WTC11 (cell line): ENCODE measurements at regions not wholly inside any gene's neighbourhood (a gene's known extent, or its start where the extent isn't known, plus 50 kb on each side); places are given as distances from the start of the nearest gene placed in this dataset.

ENCODE experiments used
- ATAC-seq: fragments of 200-7000 bp; cut with Tn5 transposase; 2 replicates; pipeline ENCODE4 v1.10.0; 2021; ENCODE audit warnings: mild to moderate bottlenecking, moderate library complexity
- CTCF ChIA-PET: fragments of 300-600 bp; sonication (Branson Sonifier 250); formaldehyde crosslinking; loops from one replicate; lab custom pipeline; 2021; ENCODE audit warnings: antibody characterized with exemption; lab: Charles Lee
- POLR2A ChIA-PET: fragments of 350-600 bp; sonication (Branson Sonifier 250); formaldehyde crosslinking; loops from one replicate; lab custom pipeline; 2021; ENCODE audit warnings: antibody characterized with exemption; lab: Charles Lee
- DNase-seq: peaks from one replicate; pipeline ENCODE4 v3.0.0; 2021; ENCODE audit warnings: low spot score
- H3K27ac Mint-ChIP-seq: 2 replicates; pipeline ENCODE4 v1.8.0; 2021; ENCODE audit warnings: mixed read lengths
- H3K27me3 Mint-ChIP-seq: 2 replicates; pipeline ENCODE4 v1.8.0; 2021; ENCODE audit warnings: low read depth, mild to moderate bottlenecking, moderate library complexity, mixed read lengths
- H3K36me3 Mint-ChIP-seq: 2 replicates; pipeline ENCODE4 v1.8.0; 2021; ENCODE audit warnings: mixed read lengths
- H3K4me1 Mint-ChIP-seq: 2 replicates; pipeline ENCODE4 v1.8.0; 2022; ENCODE audit warnings: mixed read lengths
- H3K4me3 Mint-ChIP-seq: 2 replicates; pipeline ENCODE4 v1.8.0; 2021; ENCODE audit warnings: mild to moderate bottlenecking, moderate library complexity, mixed read lengths
- H3K9me3 Mint-ChIP-seq: 2 replicates; pipeline ENCODE4 v1.8.0; 2021; ENCODE audit warnings: mixed read lengths
- ARID4B ChIP-seq: sonication (generic); formaldehyde crosslinking; IDR thresholded peaks from 2 replicates; pipeline ENCODE4 v1.8.0; 2023; ENCODE audit warnings: missing genetic modification reagents, mild to moderate bottlenecking, borderline replicate concordance
- CREB1 ChIP-seq: sonication (generic); formaldehyde crosslinking; IDR thresholded peaks from 2 replicates; pipeline ENCODE4 v1.8.0; 2023; ENCODE audit warnings: mild to moderate bottlenecking, missing genetic modification reagents
- CREM ChIP-seq: sonication (generic); formaldehyde crosslinking; IDR thresholded peaks from 2 replicates; pipeline ENCODE4 v1.8.1; 2022; ENCODE audit warnings: mild to moderate bottlenecking, missing genetic modification reagents, moderate library complexity
- CTCF ChIP-seq: fragments of 200-600 bp; IDR thresholded peaks from 2 replicates; pipeline ENCODE4 v1.8.0; 2022; ENCODE audit warnings: antibody characterized with exemption
- E2F5 ChIP-seq: sonication (generic); formaldehyde crosslinking; IDR thresholded peaks from 2 replicates; pipeline ENCODE4 v1.8.1; 2022; ENCODE audit warnings: mild to moderate bottlenecking, moderate library complexity, missing genetic modification reagents
- ESRRA ChIP-seq: sonication (generic); formaldehyde crosslinking; IDR thresholded peaks from 2 replicates; pipeline ENCODE4 v1.8.1; 2022; ENCODE audit warnings: mild to moderate bottlenecking, missing genetic modification reagents, borderline replicate concordance
- GTF2I ChIP-seq: fragments of 250-450 bp; sonication (Bioruptor Pico); conservative IDR thresholded peaks from 2 replicates; pipeline ENCODE4 v1.4.0; 2021; ENCODE audit warnings: mild to moderate bottlenecking
- JUN ChIP-seq: sonication (generic); formaldehyde crosslinking; IDR thresholded peaks from 2 replicates; pipeline ENCODE4 v1.8.0; 2023; ENCODE audit warnings: mild to moderate bottlenecking, missing genetic modification reagents
- KAT7 ChIP-seq: sonication (generic); formaldehyde crosslinking; IDR thresholded peaks from 2 replicates; pipeline ENCODE4 v1.8.1; 2023; ENCODE audit warnings: missing genetic modification reagents, mild to moderate bottlenecking, borderline replicate concordance
- MXD4 ChIP-seq: fragments of 250-450 bp; sonication (Bioruptor Pico); IDR thresholded peaks from 2 replicates; pipeline ENCODE4 v1.8.0; 2021; ENCODE audit warnings: mild to moderate bottlenecking, moderate library complexity, borderline replicate concordance
- MYBL2 ChIP-seq: sonication (generic); formaldehyde crosslinking; IDR thresholded peaks from 2 replicates; pipeline ENCODE4 v1.8.1; 2023; ENCODE audit warnings: mild to moderate bottlenecking, moderate library complexity, missing genetic modification reagents
- NFATC4 ChIP-seq: fragments of 250-450 bp; sonication (Bioruptor Pico); IDR thresholded peaks from 2 replicates; pipeline ENCODE4 v1.9.0; 2021; ENCODE audit warnings: mild to moderate bottlenecking
- PRRX2 ChIP-seq: fragments of 250-450 bp; sonication (Bioruptor Pico); IDR thresholded peaks from 2 replicates; pipeline ENCODE4 v1.8.0; 2021; ENCODE audit warnings: mild to moderate bottlenecking
- RORB ChIP-seq: fragments of 250-450 bp; sonication (Bioruptor Pico); IDR thresholded peaks from 2 replicates; pipeline ENCODE4 v1.9.0; 2021; ENCODE audit warnings: mild to moderate bottlenecking
- SOX15 ChIP-seq: fragments of 250-450 bp; sonication (Bioruptor Pico); IDR thresholded peaks from 2 replicates; pipeline ENCODE4 v1.9.0; 2021; ENCODE audit warnings: mild to moderate bottlenecking
- SP1 ChIP-seq: sonication (generic); formaldehyde crosslinking; conservative IDR thresholded peaks from 2 replicates; pipeline ENCODE4 v1.8.1; 2022; ENCODE audit warnings: missing genetic modification reagents
- TCF7 ChIP-seq: sonication (generic); formaldehyde crosslinking; IDR thresholded peaks from 2 replicates; pipeline ENCODE4 v1.8.0; 2022; ENCODE audit warnings: mild to moderate bottlenecking, low read depth, missing genetic modification reagents, moderate library complexity
- TEAD4 ChIP-seq: sonication (generic); formaldehyde crosslinking; IDR thresholded peaks from 2 replicates; pipeline ENCODE4 v1.8.0; 2022; ENCODE audit warnings: mild to moderate bottlenecking, missing genetic modification reagents
- USF1 ChIP-seq: sonication (generic); formaldehyde crosslinking; IDR thresholded peaks from 2 replicates; pipeline ENCODE4 v1.8.0; 2022; ENCODE audit warnings: mild to moderate bottlenecking, missing genetic modification reagents
- USF2 ChIP-seq: sonication (generic); formaldehyde crosslinking; IDR thresholded peaks from 2 replicates; pipeline ENCODE4 v1.8.1; 2023; ENCODE audit warnings: mild to moderate bottlenecking, missing genetic modification reagents, moderate library complexity
- ZNF121 ChIP-seq: sonication (generic); formaldehyde crosslinking; IDR thresholded peaks from 2 replicates; pipeline ENCODE4 v1.8.0; 2023; ENCODE audit warnings: missing genetic modification reagents
- ZNF416 ChIP-seq: fragments of 250-450 bp; sonication (Bioruptor Pico); IDR thresholded peaks from 2 replicates; pipeline ENCODE4 v1.9.0; 2021; ENCODE audit warnings: mild to moderate bottlenecking, inconsistent platforms
- TF ChIP-seq, protein P1 (sequence below): sonication (generic); formaldehyde crosslinking; IDR thresholded peaks from 2 replicates; pipeline ENCODE4 v1.8.1; 2022; ENCODE audit warnings: missing genetic modification reagents, borderline replicate concordance
- TF ChIP-seq, protein P2 (sequence below): fragments of 250-450 bp; sonication (Bioruptor Pico); conservative IDR thresholded peaks from 2 replicates; pipeline ENCODE4 v1.9.0; 2021; ENCODE audit warnings: mild to moderate bottlenecking

DNA sequence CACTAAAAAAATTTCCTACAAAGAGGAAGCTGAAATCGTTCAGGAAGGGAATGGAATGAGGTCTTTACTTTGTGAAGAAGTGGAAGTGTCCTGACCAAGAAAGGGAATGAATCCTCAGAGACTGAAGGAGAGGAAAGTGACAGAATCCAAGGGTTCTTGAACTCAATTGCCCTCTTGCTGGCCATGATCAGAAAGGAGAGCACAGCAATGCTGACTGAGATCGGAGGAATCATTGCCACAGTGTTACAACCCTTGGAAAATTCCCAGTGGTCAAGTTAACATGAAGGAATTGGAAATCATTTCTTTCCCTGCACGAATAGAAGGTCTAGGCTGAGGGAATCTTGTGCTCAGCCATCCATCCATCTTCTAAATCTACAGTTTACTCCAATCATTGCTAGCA is 190.0 kb upstream of the NEIL3 start (continued):
- TF ChIP-seq ARID4B (CRISPR knock-in tag): no peak

- CTCF ChIA-PET: no interaction called here
- peaks cover 20% of the 10 kb centered on the region for H3K36me3 Mint-ChIP-seq
- ATAC-seq: no peak
- no peak overlapping the region for H3K4me3 Mint-ChIP-seq
- H3K9me3 Mint-ChIP-seq: peaks cover 35% of the 10 kb centered on the region
- peaks cover 3% of the 10 kb centered on the region for H3K4me1 Mint-ChIP-seq
- no peaks in the 10 kb centered on the region for H3K27me3 Mint-ChIP-seq
- TF ChIP-seq CREM: no peak
- TF ChIP-seq, protein P1, sequence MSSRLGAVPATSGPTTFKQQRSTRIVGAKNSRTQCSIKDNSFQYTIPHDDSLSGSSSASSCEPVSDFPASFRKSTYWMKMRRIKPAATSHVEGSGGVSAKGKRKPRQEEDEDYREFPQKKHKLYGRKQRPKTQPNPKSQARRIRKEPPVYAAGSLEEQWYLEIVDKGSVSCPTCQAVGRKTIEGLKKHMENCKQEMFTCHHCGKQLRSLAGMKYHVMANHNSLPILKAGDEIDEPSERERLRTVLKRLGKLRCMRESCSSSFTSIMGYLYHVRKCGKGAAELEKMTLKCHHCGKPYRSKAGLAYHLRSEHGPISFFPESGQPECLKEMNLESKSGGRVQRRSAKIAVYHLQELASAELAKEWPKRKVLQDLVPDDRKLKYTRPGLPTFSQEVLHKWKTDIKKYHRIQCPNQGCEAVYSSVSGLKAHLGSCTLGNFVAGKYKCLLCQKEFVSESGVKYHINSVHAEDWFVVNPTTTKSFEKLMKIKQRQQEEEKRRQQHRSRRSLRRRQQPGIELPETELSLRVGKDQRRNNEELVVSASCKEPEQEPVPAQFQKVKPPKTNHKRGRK: no peak
- no peak for TF ChIP-seq GTF2I (CRISPR knock-in tag)
- no peak for TF ChIP-seq ZNF416 (CRISPR knock-in tag)
- no peak for TF ChIP-seq ESRRA (CRISPR knock-in tag)
- TF ChIP-seq MXD4 (CRISPR knock-in tag): no peak
- no peak for TF ChIP-seq NFATC4
- TF ChIP-seq, protein P2, sequence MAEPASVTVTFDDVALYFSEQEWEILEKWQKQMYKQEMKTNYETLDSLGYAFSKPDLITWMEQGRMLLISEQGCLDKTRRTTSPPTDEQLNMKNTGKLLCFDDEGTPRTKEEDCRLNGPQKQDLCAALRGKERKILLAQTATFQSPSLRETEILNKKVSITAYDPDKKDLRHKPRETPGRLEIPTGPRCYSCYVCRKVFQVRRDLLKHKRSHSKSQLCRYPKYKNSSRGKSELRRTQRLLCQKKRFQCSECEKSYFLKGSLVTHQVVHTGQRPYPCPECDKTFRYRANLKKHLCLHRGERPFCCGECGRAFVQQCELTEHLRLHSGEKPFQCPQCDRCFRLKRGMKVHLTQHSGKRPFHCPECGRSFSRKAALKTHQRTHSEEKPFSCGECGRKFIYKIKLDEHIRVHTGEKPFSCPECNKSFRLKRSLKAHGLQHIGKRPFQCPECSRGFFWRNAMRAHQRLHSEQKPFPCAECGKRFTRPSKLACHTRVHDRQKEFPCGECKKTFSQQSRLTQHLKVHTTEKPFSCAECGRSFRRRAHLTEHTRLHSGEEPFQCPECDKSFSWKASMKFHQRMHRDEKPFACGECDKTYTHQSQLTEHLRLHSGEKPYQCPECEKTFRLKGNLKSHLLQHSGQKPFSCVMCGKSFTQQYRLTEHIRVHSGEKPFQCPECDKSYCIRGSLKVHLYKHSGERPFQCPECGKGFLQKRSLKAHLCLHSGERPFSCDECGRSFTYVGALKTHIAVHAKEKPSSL: no peak
- TF ChIP-seq USF1 (CRISPR knock-in tag): no peak
- TF ChIP-seq RORB: no peak
- no peak for TF ChIP-seq CTCF
- TF ChIP-seq SP1: no peak
- POLR2A ChIA-PET: no interaction called here
- no peak for DNase-seq
- H3K27ac Mint-ChIP-seq: no peak overlapping the region
These were observed 185.9 kb upstream of the NEIL3 start for GRCh38 chr4:177123811-177124210.

- peaks cover 3% of the 10 kb centered on the region for H3K4me1 Mint-ChIP-seq
- peaks cover 24% of the 10 kb centered on the region for H3K36me3 Mint-ChIP-seq
- H3K27ac Mint-ChIP-seq: no peak overlapping the region
- peaks cover 39% of the 10 kb centered on the region for H3K9me3 Mint-ChIP-seq
- no peaks in the 10 kb centered on the region for H3K27me3 Mint-ChIP-seq
- POLR2A ChIA-PET: no interaction called here
- no peak for ATAC-seq
- DNase-seq: no peak
- H3K4me3 Mint-ChIP-seq: no peak overlapping the region
- CTCF ChIA-PET: no interaction called here
- no peak for TF ChIP-seq SOX15 (CRISPR knock-in tag)
- TF ChIP-seq TEAD4 (CRISPR knock-in tag): no peak
- no peak for TF ChIP-seq TCF7 (CRISPR knock-in tag)
- no peak for TF ChIP-seq PRRX2
- no peak for TF ChIP-seq USF2 (CRISPR knock-in tag)
- TF ChIP-seq CREB1 (CRISPR knock-in tag): no peak
- TF ChIP-seq E2F5: no peak
- TF ChIP-seq ZNF121 (CRISPR knock-in tag): no peak
- TF ChIP-seq MYBL2 (CRISPR knock-in tag): no peak
- TF ChIP-seq JUN: no peak
- TF ChIP-seq KAT7 (CRISPR knock-in tag): no peak
These were observed 185.2 kb upstream of the NEIL3 start for GRCh38 chr4:177124349-177125064.
